SK-N-SH treated with all-trans-retinoic acid at 6 μM for 48 hours (cell line): ENCODE measurements at regions not wholly inside any gene's neighbourhood (a gene's known extent, or its start where the extent isn't known, plus 50 kb on each side); places are given as distances from the start of the nearest gene placed in this dataset.

ENCODE experiments used
- ATAC-seq: fragments of 200-7000 bp; cut with Tn5 transposase; 3 replicates; pipeline ENCODE4 v1.9.1; 2020; ENCODE audit warnings: mild to moderate bottlenecking, moderate library complexity
- ARNTL ChIP-seq: fragments of 450-650 bp; formaldehyde crosslinking; IDR thresholded peaks from 2 replicates; pipeline ENCODE4 v1.5.0; 2020; ENCODE audit warnings: low read depth, mild to moderate bottlenecking, moderate library complexity, borderline replicate concordance
- CREB5 ChIP-seq: fragments of 250-450 bp; sonication (Bioruptor Pico); IDR thresholded peaks from 2 replicates; pipeline ENCODE4 v1.5.1; 2020; ENCODE audit warnings: low read depth, mild to moderate bottlenecking, moderate library complexity
- CSDC2 ChIP-seq: fragments of 250-450 bp; sonication (Bioruptor Pico); IDR thresholded peaks from 2 replicates; pipeline ENCODE4 v1.5.0; 2020; ENCODE audit warnings: mild to moderate bottlenecking, moderate library complexity
- CSRNP3 ChIP-seq: fragments of 250-450 bp; sonication (Bioruptor Pico); IDR thresholded peaks from 2 replicates; pipeline ENCODE4 v1.5.1; 2021; ENCODE audit warnings: mild to moderate bottlenecking, moderate library complexity
- ESRRG ChIP-seq: fragments of 250-450 bp; sonication (Bioruptor Pico); IDR thresholded peaks from 2 replicates; pipeline ENCODE4 v1.6.1; 2021; ENCODE audit warnings: mild to moderate bottlenecking
- GLIS3 ChIP-seq: fragments of 250-450 bp; sonication (Bioruptor Pico); IDR thresholded peaks from 2 replicates; pipeline ENCODE4 v1.5.0; 2020; ENCODE audit warnings: mild to moderate bottlenecking, moderate library complexity
- PATZ1 ChIP-seq: fragments of 250-450 bp; sonication (Bioruptor Pico); IDR thresholded peaks from 2 replicates; pipeline ENCODE4 v1.8.0; 2020; ENCODE audit warnings: mild to moderate bottlenecking, moderate library complexity, borderline replicate concordance
- POU6F1 ChIP-seq: fragments of 250-450 bp; sonication (Bioruptor Pico); IDR thresholded peaks from 2 replicates; pipeline ENCODE4 v1.8.0; 2021; ENCODE audit warnings: low read depth, mild to moderate bottlenecking, moderate library complexity, borderline replicate concordance
- PPARA ChIP-seq: fragments of 250-450 bp; sonication (Bioruptor Pico); IDR thresholded peaks from 2 replicates; pipeline ENCODE4 v1.5.0; 2020; ENCODE audit warnings: mild to moderate bottlenecking, borderline replicate concordance
- SNAI2 ChIP-seq: fragments of 250-450 bp; sonication (Bioruptor Pico); IDR thresholded peaks from 2 replicates; pipeline ENCODE4 v1.5.0; 2020; ENCODE audit warnings: mild to moderate bottlenecking, moderate library complexity
- TOX ChIP-seq: fragments of 250-450 bp; sonication (Bioruptor Pico); IDR thresholded peaks from 2 replicates; pipeline ENCODE4 v1.8.0; 2021; ENCODE audit warnings: mild to moderate bottlenecking, moderate library complexity, borderline replicate concordance
- TSHZ2 ChIP-seq: fragments of 250-450 bp; sonication (Bioruptor Pico); IDR thresholded peaks from 2 replicates; pipeline ENCODE4 v1.5.0; 2020; ENCODE audit warnings: mild to moderate bottlenecking, moderate library complexity
- ZC3H10 ChIP-seq: fragments of 250-450 bp; sonication (Bioruptor Pico); IDR thresholded peaks from 2 replicates; pipeline ENCODE4 v1.5.1; 2021; ENCODE audit warnings: mild to moderate bottlenecking, moderate library complexity
- ZFP3 ChIP-seq: fragments of 250-450 bp; sonication (Bioruptor Pico); IDR thresholded peaks from 2 replicates; pipeline ENCODE4 v1.5.0; 2020; ENCODE audit warnings: mild to moderate bottlenecking, moderate library complexity
- ZFP30 ChIP-seq: fragments of 450-650 bp; formaldehyde crosslinking; IDR thresholded peaks from 2 replicates; pipeline ENCODE4 v1.5.0; 2022; ENCODE audit warnings: mild to moderate bottlenecking, moderate library complexity
- ZNF565 ChIP-seq: fragments of 450-650 bp; formaldehyde crosslinking; conservative IDR thresholded peaks from 2 replicates; pipeline ENCODE4 v1.5.0; 2020; ENCODE audit warnings: low read depth, mild to moderate bottlenecking, moderate library complexity
- ZNF70 ChIP-seq: fragments of 450-650 bp; formaldehyde crosslinking; IDR thresholded peaks from 2 replicates; pipeline ENCODE4 v1.5.0; 2020; ENCODE audit warnings: mild to moderate bottlenecking, moderate library complexity
- ZNF8 ChIP-seq: fragments of 450-650 bp; formaldehyde crosslinking; IDR thresholded peaks from 2 replicates; pipeline ENCODE4 v1.5.0; 2020; ENCODE audit warnings: mild to moderate bottlenecking, moderate library complexity

- ATAC-seq = no peak
- TF ChIP-seq ZC3H10 (CRISPR knock-in tag) = no peak
- TF ChIP-seq SNAI2 (CRISPR knock-in tag) = no peak
- TF ChIP-seq POU6F1 (CRISPR knock-in tag) = no peak
- no peak for TF ChIP-seq CREB5 (CRISPR knock-in tag)
- TF ChIP-seq ESRRG (CRISPR knock-in tag) = no peak
- TF ChIP-seq GLIS3 (CRISPR knock-in tag) = no peak
- no peak for TF ChIP-seq ZNF565 (CRISPR knock-in tag)
- no peak for TF ChIP-seq PPARA (CRISPR knock-in tag)
- no peak for TF ChIP-seq CSRNP3 (CRISPR knock-in tag)
- no peak for TF ChIP-seq TOX (CRISPR knock-in tag)
- no peak for TF ChIP-seq TSHZ2 (CRISPR knock-in tag)
These were observed 71.7 kb upstream of the CFAP20DC start for GRCh38 chr3:59121346-59122144.

- TF ChIP-seq POU6F1 (CRISPR knock-in tag) = no peak
- no peak for TF ChIP-seq PPARA (CRISPR knock-in tag)
- no peak for TF ChIP-seq CREB5 (CRISPR knock-in tag)
- no peak for TF ChIP-seq PATZ1 (CRISPR knock-in tag)
- TF ChIP-seq ZFP30 (CRISPR knock-in tag) = no peak
- no peak for TF ChIP-seq ZNF70 (CRISPR knock-in tag)
- no peak for TF ChIP-seq SNAI2 (CRISPR knock-in tag)
- TF ChIP-seq CSRNP3 (CRISPR knock-in tag) = no peak
- no peak for TF ChIP-seq ARNTL (CRISPR knock-in tag)
- TF ChIP-seq GLIS3 (CRISPR knock-in tag) = no peak
- no peak for TF ChIP-seq CSDC2 (CRISPR knock-in tag)
- no peak for TF ChIP-seq ZFP3 (CRISPR knock-in tag)
- TF ChIP-seq ZNF8 (CRISPR knock-in tag) = no peak
- TF ChIP-seq TOX (CRISPR knock-in tag) = no peak
- no peak for ATAC-seq
These were observed 69.1 kb upstream of the CFAP20DC start for GRCh38 chr3:59118928-59119327.
